ENCODE measurements at regions not wholly inside any gene's neighbourhood (a gene's known extent, or its start where the extent isn't known, plus 50 kb on each side); places are given as distances from the start of the nearest gene placed in this dataset.
"Not testable (repeated sequence)": the region's sequence is repeated elsewhere in the genome, so short reads cannot be mapped to it uniquely, and the experiment has no call there.

DNA sequence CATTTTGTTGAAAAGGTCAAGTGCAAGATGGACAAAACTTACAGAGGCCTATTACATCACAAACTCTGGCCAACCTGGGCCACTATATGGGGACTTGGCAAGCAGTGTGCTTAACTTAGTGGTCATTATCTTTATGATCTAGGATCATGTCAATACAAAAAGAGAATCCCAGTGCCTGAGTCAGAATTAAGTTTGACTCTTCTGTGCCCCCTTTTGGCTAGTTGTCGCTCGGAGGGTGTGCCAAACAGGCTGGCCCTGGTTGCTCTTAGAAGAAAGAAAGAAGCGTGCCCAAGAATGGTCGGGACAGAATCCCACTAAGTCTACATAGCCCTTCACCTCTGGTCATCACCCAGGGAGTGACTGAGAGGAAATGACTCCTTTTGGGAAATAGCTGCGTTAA is 100.1 kb downstream of the EIF4E start:
- no peak for DNase-seq (ENCODE audit: low spot score)

DNA sequence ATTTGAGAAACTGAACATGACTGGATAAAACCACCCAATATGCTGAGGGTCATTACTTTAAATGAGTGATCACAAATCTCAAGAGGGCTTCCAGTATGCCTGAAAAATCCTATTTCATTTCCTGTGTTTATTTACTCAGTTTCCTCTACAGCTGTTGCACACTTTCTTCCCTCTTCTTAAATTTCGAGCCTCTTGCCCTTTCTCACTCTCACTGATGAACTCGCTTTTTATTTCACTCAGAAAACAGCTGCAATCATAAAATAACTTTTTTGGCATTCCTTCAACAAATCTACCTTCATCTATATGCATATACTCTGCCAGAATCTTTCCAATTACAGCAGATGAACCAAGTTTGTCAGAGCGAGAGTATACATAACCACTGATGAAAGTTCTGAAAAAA is 101.3 kb downstream of the EIF4E start:
- no peak for DNase-seq (ENCODE audit: low spot score)

DNA sequence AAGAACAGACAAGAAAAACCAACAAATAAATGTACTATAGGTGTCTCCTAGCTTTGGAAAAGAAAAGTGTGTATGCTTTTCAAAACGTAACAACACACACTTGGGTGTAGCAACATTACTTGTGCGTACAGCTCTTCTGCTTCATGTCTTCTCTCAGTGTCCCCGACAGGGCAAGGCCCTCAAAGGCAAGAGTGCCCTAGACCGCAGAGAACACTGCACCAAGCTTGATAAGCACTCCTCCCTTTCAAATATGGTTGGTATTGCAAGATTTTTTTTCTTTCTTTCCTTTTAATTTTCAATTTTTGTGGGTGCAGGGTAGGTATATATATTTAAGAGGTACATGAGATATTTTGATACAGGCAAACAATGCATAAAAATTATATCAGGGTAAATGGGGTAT is 106.8 kb downstream of the EIF4E start:
- DNase-seq (ENCODE audit: low spot score), result no peak

DNA sequence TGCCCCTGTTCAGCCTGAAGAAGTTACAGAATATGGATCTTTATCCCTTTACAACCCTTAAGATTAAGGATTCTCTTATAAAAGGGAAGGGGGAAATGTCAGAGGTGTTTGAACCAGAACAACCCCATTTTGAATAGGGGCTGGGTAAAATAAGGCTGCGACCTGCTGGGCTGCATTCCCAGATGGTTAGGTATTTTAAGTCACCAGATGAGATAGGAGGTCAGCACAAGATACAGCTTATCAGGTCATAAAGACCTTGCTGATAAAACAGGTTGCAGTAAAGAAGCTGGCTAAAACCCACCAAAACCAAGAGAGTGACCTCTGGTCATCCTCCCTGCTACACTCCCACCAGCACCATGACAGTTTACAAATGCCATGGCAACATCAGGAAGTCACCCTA is 110.8 kb downstream of the EIF4E start:
- DNase-seq (ENCODE audit: low spot score), result not testable (repeated sequence)

DNA sequence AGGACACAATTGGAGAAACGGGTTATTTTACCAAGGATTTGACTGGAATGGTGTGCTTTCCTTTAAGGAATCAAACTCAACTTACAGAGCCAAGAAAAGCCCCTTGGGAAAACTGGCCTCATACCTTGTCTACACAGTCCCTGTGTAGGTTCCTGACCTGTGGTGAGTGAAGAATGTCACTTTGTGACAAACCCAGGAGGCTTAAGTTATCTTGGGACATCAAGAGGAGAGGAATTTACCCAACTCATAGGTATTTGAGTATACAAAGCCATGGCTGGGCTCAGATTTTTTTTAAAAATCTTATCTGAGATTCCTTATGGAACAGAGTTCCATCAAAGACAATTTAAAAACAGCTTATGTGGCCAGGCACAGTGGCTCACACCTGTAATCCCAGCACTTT is 112.1 kb downstream of the EIF4E start:
- DNase-seq (ENCODE audit: low spot score), result no peak

DNA sequence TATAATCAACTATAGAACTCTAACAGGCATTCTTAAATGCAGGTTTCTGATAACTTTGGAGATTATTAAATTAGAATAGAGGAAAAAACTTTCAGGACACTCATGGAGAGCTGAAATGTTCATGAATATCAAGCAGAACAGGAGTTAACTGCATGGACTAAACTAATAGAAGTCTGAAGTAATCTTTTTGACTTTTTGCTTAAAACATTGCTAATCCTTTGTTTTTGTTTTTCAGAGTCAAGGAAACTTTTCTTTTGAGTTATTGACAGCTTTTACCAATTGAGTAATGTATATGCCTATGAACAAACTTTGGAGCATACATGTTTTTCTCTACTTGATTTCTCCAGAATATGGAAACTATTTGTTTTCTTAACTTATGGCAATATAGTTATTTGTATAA is 112.5 kb downstream of the EIF4E start:
- no peak for DNase-seq (ENCODE audit: low spot score)

DNA sequence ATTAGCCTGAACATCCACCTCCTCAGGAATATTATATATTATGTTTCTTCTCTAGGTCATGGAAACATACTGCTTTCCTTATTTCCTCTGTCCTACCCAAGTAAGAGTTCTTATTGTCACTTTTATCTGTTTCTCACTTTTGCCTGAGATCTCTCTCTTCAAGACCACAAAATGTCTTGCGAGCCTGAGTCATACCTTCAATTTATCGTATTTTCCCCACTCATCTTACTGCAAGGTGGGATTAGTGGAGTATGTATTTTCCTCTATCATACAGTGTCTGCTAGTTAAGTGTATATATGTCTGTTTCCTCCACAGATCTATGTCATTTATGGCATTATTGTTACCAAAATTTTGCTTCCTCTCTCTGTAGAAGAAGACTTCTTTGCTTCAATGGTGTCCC is 124.5 kb downstream of the EIF4E start:
- no peak for DNase-seq (ENCODE audit: low spot score)

DNA sequence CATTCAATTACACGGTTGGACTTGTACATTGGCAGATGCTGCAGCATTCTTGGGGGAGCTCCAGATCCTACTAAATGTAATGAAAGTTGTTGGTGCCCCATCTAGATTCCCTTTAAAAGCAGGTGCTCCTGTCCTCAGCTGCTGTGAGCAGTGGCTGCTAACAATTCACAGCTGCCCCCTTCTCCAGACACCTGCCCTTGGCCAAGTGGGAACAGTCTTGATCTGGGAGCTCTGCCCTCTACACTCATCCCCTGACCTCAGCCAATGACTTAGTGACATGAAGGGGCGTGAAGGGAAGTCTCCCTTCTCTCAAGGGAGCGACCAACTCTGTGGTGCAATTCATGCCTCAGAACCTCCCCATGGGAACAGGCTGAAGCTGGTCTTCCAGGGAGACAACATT is 125.7 kb downstream of the EIF4E start:
- DNase-seq (ENCODE audit: low spot score), result no peak

DNA sequence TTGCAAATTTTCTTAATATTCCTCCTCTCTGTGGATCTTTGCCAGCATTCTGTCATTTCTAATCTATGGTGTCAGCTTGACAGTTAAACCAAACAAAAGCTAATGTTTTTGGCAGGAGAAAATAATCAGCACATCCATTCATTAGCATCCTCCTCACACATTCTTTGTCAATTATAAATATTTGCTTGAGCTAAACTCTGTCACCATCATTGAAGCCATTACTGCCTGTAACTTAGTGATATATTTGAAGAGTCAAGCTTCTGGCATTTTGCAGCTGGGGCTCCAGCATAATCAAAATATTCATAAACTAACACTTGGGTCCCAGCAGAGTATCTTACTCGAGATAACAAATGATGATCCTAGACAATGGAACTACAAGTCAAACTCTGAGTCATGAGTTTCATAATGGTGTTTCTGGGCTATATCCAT is 126.1 kb downstream of the EIF4E start:
- no peak for DNase-seq (ENCODE audit: low spot score)

DNA sequence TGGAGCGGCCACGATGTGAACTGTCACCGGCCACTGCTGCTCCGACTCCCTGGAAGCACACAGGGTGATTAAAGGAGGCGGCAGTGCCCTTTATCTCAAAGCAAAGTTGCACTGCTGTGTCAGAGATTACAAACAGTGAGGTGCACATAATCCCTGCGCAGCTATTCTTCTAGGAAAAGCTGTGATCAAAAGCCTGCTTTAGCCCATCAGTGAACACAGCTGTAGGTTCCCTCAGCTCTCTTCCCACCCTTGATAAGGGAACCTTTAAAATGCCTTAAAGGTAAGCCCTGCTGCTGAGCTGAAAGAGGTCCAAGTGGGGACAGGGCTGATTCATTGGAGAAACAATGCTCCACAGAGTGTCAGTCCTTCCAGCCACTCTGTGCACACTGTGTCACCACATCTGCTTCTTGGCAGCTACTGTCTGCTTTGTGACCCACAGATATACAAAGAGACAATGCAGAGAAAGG is 127.6 kb downstream of the EIF4E start:
- DNase-seq (ENCODE audit: low spot score), result no peak

DNA sequence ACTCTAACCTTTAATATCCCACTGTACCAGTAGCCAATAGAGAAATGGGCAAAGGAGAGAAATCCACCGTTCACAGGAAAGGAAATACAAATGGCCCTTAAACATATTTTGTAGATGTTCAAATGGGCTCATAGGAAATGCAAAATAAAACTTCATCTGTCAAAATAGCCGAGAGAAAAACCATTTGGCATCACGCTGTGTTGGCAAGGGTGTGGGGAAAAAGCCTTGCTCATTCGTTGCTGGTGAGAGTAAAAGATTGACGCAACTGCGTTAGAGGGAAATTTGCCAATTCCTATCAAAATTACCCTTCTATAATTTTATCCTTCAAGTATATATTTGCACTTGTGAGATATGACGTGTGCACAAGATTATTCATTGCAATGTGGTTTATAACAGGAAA is 131.9 kb downstream of the EIF4E start:
- no peak for DNase-seq (ENCODE audit: low spot score)

DNA sequence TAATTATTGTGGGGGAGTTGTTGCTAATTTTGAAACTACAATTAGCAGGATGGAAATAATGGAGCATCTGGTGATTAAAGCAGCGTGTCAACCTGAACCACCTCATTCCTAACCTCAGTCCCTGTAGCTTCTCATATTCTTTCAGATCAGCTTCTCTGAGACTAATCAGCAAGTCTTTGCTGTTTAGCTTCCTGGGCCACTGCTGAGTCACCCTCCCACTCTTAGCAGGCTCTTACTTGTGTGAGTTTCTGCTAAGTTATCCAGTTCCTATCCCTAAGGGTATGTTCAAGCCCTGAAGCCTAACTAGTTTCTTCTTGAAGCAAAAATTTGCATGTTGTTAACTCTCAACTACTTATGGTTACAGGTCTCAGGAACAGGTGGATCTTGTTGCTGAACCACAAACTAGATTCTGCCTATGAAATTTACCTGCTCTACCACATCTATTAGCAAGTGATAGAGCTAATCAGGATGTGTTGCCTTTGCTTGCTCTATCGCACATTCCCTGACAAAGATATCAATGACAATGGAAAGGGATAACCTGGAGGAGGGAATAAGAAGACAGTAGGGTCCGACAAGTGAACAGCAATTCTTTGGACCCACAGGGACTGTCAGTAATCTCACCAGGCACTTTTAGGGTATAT is 134.2 kb downstream of the EIF4E start:
- peak; percentile 37 for DNase-seq (ENCODE audit: low spot score)

DNA sequence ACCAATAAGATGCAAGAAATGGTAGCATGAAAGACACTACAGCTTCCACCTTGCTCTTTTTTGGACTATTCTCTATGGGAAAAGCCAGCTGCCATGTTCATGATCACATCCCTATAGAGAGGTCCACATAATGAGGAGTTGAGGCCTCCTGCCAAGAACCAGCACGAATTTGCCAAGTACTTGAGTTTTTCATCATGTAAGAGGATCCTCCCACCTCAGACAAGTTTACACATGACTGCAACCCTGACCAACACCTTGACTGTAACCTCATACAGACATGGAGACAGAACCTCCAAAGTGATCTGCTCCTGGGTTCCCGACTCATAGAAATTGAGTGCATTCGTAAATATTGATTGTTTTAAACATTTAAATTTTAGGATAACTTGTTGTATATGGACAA is 135.2 kb upstream of the TSPAN5 start:
- DNase-seq (ENCODE audit: low spot score), result no peak

DNA sequence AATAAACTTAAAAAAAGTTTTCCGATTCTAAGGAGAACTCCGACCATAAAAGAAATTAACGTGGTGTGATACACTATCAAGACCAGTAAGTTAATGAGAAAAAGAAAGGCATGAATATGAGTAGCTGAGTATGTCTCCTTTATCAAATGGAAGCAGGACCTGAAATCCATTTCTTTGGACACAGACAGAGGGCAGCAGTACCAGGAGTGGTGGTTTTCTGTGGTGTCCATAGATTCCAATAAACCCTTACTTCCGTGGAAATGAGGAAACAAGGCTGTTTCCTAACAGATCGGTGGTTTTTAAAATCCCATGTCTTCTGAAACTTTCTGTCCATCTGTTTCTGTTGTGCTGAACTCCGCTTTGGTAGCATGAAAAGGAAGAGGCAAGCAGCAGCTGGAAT is 128.5 kb upstream of the TSPAN5 start:
- DNase-seq (ENCODE audit: low spot score), result no peak

DNA sequence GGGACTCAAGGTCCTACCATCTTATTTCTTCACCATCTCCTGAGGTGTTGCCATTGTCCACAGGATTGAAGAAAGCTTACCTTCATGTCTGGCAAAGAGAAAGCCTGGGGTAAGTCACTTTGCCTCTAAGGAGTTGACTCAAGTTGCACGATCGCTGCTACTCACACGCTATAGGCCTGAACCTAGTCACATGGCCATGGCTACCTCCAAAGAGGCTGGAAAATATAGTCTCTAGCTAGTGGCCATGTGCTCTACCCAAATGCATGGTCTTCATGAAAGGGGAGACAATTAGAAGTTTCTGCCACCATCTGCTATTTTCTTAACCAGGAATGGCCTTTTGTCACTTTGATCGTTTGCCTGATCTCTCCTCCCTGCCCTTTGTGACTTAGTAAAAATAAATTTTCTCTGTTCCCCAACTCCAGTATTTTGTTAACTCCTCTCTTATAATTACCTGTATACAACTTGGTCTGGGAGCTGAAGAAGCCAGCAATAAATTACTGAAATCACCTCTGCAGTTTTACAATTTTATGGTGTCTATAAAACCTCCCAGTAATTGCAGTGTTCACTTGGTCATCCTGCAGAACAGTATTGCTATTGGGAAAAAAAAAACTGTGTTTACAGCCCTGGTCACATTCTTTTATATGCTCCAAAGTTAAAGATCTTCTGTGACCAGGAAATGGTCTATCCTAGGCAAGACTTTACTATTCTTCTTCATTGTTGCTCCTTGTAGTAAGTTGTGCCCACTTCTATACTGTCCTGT is 126.7 kb upstream of the TSPAN5 start:
- no peak for DNase-seq (ENCODE audit: low spot score)

DNA sequence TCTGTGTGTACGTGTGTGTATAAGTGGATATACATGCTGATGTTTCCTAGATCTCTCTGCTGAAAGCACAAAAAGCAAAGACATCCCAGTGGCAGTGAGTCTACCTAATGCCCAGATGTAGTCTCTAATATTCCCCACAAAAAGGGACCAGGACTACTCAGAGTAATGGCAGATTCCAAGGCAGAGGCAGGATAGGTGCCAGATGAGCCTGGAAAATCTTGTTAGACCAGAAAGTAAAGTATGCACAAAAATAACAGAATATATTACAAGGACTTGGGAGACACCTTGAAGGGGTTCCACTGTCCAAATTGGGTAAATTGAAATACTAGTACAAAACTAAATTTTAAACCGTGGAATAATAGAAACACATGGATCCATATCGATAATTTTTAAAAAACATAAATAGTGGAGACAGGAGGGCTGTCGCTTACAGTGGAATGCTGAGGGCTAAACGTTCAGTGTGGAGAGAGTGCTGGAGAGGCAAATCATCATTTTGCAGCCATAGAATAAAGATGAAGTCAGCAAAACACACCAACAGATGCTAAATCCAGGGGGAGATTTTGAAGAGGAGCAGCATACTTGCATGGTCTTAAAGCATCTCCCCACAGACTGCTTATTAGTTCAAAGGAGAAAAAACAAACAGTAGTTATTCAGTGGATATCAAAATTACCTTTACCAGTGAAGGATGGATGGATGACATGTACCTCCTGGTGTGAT is 123.4 kb upstream of the TSPAN5 start:
- DNase-seq (ENCODE audit: low spot score), result no peak

DNA sequence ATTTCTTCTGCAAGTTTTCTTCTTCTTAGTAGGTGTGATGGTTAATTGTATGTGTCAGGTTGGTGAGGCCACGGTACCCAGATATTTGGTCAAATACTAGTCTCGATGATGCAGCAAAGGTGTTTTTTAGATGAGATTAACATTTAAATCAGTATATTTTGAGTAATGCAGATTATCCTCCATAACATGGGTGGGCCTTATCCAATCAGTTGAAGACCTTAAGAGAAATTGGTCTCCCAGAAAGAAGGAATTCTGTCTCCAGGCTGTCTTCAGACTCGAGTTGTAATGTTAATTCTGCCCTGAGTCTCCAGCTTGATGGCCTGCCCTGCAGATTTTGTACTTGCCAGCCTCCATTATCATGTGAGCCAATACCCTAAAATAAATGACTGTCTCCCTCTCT is 122.5 kb upstream of the TSPAN5 start:
- no peak for DNase-seq (ENCODE audit: low spot score)

DNA sequence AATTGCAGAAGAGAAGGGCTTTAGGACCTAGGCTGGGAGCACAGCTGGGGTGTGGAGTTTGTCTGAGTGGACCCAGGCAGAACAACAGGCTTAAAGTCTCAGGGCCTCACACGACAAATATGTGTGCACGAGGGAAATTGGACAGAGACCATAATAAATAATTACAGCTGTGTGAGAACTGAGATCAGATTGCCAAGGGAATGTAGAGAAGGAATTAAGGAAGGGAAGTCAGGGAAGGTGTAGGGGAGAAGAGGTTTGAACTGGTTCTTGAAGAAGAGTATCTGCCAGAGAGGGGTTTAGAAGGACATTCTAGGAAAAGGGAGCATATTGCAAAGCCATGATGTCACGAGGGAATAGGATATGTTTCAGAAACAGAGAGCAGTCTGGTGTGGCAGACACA is 120.7 kb upstream of the TSPAN5 start:
- DNase-seq (ENCODE audit: low spot score), result no peak

DNA sequence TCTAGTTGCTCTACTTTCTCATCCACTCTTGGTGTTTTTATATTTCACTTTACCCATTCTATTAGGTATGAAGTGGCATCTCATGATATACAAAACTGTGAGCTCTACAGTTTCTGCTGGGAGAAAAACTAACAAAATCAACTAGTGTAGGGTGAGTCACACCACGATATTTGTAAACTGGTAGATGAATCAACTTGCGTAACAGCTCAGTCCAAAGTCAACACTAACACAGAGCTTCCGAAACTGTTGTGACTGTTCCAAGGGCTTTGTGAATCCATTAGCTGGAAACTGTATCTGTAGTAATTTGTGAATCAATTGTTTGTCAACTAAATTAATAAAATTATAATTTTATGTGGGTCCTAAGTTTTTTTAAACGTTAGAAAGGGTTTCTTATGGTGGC is 119.8 kb upstream of the TSPAN5 start:
- peak; percentile 50 for DNase-seq (ENCODE audit: low spot score)

DNA sequence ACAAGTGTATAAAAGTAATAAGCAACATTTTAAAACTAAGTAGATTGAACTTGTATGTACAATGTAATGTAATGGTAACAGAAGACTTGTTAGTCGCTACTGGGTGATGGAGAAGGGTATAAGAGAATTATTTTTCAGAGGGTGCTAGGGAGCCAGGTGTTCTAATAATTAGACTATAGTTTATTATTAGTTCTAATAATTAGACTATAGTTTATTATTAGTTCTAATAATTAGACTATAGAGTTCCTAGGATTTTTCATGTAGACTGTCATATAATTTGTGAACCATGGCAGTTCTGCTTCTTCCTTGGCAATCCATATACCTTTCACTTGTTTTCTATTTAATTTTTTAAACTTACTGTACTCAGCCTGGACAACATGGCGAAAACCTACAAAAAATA is 117.3 kb upstream of the TSPAN5 start:
- no peak for DNase-seq (ENCODE audit: low spot score)

DNA sequence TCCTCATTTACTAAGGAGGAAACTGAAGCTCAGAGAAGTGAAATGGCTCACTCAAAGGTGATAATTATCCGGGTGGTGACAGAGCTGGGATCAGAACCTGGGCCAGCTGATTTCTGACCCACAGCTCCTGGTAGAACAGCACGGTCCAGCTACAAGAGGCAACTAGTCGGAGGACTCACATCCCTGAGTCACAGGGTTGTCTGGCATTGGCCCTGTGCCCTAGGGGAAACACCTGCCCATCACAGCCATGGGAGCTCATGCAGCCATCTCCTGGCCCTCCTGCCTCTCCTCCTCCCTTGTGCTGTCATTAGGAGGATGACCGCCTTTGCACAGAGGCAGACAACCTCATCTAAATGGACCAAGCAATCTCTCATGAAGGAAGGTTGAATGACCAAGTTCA is 115.2 kb upstream of the TSPAN5 start:
- DNase-seq (ENCODE audit: low spot score), result no peak

DNA sequence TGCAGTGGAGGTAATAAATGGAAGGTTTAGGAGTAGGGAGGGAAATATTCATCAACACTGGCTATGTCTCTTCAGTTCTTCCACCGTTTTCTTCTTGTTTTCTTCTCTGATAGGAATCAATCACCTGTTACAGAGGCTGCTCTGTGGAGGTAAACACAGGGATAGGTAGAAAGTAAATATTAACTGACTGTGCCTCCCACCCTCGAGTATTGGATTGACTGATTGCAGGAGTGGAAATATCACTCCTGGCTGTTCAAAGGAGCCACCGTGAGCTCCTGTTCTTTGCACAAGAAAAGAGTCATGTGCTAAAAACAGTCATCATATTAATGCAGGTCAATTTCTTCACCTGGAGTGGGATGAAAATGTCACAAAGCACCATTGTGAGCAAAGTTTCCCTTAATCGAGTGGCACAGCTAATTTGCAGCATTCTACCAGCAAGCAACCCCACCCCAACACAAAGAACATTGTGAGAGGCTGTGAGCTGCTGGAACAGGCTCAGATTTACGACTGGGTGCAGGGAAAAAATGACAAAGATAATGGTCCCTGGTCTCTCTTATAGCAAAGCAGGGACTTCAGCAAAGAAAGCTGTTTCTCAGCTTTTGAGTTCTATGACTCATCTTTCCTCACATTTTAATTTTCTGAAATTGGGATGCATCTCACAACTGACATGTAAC is 113.7 kb upstream of the TSPAN5 start:
- DNase-seq (ENCODE audit: low spot score), result no peak

DNA sequence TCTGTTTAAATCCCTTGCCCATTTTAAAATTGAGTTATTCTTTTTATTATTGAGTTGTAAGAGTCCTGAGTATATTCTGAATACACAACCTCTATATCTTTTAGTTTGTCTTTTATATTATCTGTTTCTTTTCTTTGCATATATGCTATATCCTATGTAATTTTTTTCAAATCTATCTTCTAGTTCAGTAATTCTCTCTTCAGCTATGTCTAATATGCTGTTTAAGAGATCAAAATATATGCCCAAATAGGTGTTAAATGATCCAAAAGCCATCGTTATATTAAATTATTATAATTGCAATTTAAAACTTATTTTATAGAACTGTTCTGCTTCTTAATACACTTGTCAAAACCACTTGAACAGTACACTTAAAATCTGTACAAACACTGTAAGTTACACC is 107.4 kb upstream of the TSPAN5 start:
- no peak for DNase-seq (ENCODE audit: low spot score)

Data from GM03348 (cell line).